HEK293 (cell line): ENCODE measurements at regions not wholly inside any gene's neighbourhood (a gene's known extent, or its start where the extent isn't known, plus 50 kb on each side); places are given as distances from the start of the nearest gene placed in this dataset.

Source experiments
- CTCF ChIP-seq: fragments of 450-650 bp; formaldehyde crosslinking; IDR thresholded peaks from 2 replicates; pipeline ENCODE4 v1.5.1; 2016; ENCODE audit warnings: missing biosample characterization, missing genetic modification characterization
- ZNF10 ChIP-seq: fragments of 450-650 bp; formaldehyde crosslinking; IDR thresholded peaks from 2 replicates; pipeline ENCODE4 v1.5.1; 2017; ENCODE audit warnings: missing biosample characterization, missing genetic modification characterization
- TF ChIP-seq, protein P1 (sequence below): fragments of 450-650 bp; formaldehyde crosslinking; IDR thresholded peaks from 2 replicates; pipeline ENCODE4 v1.5.1; 2016; ENCODE audit warnings: missing biosample characterization, missing genetic modification characterization

GRCh38 chr3:43785551-43785950, 94.8 kb downstream of the ABHD5 start:
- TF ChIP-seq, protein P1, sequence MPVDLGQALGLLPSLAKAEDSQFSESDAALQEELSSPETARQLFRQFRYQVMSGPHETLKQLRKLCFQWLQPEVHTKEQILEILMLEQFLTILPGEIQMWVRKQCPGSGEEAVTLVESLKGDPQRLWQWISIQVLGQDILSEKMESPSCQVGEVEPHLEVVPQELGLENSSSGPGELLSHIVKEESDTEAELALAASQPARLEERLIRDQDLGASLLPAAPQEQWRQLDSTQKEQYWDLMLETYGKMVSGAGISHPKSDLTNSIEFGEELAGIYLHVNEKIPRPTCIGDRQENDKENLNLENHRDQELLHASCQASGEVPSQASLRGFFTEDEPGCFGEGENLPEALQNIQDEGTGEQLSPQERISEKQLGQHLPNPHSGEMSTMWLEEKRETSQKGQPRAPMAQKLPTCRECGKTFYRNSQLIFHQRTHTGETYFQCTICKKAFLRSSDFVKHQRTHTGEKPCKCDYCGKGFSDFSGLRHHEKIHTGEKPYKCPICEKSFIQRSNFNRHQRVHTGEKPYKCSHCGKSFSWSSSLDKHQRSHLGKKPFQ (tag by site-specific recombination) = no peak
- TF ChIP-seq CTCF (no peak), ZNF10 (tag by site-specific recombination) (no peak)
